ENCODE measurements at regions not wholly inside any gene's neighbourhood (a gene's known extent, or its start where the extent isn't known, plus 50 kb on each side); places are given as distances from the start of the nearest gene placed in this dataset.
"Not testable (repeated sequence)": the region's sequence is repeated elsewhere in the genome, so short reads cannot be mapped to it uniquely, and the experiment has no call there.

DNA sequence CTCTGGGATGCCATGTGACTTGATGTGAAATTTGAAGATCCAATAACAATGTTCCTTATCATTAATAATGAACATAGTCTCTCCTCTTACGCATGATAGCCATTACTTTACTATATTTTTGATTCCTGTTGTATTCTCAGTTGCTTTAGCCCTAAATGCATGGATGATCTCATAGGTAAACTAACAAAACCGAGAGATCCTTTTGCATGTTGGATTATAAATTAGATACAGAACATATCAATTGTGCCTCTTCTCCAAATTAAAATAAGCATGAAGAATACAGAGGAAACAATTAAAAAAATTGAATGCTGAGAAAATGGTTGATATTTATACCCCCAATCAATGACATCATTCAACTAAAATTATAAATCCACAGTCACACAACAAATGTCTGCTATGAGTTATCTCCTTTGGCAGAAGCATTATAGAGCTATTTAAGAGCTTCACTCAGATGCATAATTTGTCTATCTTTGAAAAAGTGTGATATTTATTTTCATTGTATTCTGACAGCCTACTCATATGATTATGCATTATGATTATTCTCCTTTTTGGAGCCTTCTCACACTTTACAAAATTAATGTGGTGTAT, 386.4 kb upstream of the STXBP6 start:
- DNase-seq: no peak

- DNase-seq: no peak
These were observed 381.5 kb upstream of the STXBP6 start for GRCh38 chr14:25431211-25432076.

- DNase-seq: no peak
These were observed 380.9 kb upstream of the STXBP6 start for GRCh38 chr14:25430808-25431207.

GRCh38 chr14:25412998-25413397, 363.1 kb upstream of the STXBP6 start:
- DNase-seq: no peak

GRCh38 chr14:25411781-25412757, 362.1 kb upstream of the STXBP6 start:
- no peak for DNase-seq

GRCh38 chr14:25406818-25407217, 356.9 kb upstream of the STXBP6 start:
- DNase-seq: peak; percentile 4

- DNase-seq: peak; percentile 39
These were observed 350.8 kb upstream of the STXBP6 start for GRCh38 chr14:25400607-25401206.

DNA sequence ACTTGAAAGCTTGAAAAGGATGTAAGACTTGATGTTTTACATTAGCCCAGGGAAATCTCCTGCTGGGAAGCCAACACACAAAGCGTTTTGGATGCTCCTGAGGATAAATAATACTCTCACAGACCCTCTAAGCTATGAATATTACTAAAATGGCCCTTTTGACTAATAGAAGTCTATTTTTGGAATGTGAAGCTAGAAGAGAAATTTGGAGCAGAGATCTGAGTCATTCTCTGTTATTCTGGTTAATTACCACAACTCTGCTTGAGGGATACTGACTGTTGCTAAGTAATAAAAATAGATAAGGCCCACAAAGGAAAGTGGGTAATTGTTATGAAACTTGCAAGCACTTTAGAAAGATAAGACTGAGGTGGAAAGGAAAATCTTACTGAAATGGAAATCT, 346.2 kb upstream of the STXBP6 start:
- DNase-seq: no peak

GRCh38 chr14:25394791-25395391, 344.9 kb upstream of the STXBP6 start:
- DNase-seq: no peak

DNA sequence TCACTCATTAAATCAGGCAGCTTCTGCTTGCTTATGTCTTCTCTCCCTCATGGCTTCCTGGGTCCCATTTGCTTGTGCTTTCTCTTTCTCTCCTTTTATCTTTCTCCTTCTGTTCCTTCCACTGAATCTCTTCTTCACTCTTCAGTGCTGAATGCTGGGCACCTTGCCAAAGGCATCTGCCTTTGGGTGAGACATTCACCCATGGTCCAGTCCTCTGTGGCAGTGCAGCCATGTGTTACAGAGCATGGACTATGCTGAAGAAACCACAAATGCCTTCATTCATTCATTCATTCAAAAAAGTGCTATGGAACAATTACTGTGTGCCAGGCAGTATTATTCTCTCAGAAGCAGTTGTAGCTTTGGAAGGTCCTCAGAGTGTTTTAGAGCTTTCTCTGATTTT, 344.4 kb upstream of the STXBP6 start:
- no peak for DNase-seq

DNA sequence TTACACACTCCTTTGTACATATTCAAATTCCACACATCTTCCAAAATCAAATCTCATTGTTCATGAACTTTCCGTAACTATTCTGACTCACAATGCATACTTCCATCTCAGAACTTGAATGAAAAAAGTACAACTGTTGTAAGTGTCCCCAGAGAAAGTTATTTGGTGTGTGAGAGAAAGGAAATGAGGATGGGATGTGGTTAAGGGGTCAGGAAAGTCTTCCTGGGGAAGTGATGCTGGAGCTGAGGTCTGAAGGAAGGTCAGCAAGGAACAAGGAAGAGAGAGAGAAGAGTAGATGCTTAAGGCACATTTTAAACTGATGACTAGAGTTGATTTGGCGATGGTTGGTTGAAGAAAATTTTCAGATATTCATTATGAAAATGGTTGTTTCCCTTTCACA, 340.0 kb upstream of the STXBP6 start:
- DNase-seq: no peak

GRCh38 chr14:25381498-25381897, 331.6 kb upstream of the STXBP6 start:
- no peak for DNase-seq

- no peak for DNase-seq
These were observed 325.7 kb upstream of the STXBP6 start for GRCh38 chr14:25375639-25376038.

DNA sequence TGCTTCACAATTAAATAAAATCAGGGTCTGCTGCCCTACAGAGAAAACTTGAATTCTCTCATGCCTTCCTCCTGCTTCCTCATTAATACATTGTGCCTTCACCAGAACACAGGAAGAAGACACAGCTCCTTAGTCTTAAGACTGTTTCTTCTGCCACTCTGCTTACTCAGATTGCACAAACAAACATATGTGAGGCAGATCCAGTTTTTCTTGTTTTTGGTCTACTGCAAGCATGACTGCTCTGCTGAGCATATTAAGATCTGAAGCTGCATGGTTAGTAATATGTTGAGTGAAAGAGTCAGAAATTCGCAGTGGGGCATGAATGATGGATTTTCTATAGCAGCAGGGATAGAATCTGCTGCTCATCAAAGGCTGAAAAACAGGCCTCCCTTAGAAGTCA, 321.1 kb upstream of the STXBP6 start:
- DNase-seq: no peak

GRCh38 chr14:25370057-25370456, 320.1 kb upstream of the STXBP6 start:
- not testable (repeated sequence) for DNase-seq

- DNase-seq: no peak
These were observed 308.4 kb upstream of the STXBP6 start for GRCh38 chr14:25358330-25358729.

DNA sequence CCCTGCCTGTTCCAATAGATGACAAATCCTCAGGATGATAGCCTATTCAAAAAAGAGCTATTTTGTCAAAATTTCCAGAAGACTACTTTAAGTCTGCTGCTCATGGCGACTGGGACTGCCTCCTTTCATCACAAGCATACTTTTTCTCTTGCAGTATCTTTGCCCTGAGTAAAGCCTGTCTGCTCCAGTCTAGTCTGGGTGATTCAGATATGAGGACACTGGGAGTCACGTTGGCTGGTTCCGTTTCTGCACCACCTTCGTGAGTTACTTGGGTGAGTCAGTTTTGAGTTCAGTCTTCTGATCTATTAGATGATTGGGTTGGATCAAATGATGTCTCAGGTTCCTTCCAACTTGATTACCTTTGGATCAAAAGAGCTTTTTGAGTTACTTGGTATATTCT, 301.3 kb upstream of the STXBP6 start:
- no peak for DNase-seq

DNA sequence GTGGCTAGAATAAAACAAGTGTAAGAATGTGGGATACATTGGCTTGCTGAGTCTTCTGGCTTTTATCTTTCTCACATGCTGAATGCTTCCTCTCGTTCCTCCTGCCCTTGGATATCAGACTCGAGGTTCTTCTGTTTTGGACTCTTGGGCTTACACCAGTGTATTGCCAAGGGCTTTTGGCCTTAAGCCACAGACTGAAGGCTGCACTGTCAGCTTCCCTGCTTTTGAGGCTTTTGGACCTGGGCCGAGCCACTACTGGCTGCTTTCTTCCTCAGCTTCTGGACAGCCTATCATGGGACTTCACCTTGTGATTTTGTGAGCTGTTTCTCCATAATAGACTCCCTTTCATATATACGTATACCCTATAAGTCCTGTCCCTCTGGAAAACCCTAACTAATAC, 300.9 kb upstream of the STXBP6 start:
- no peak for DNase-seq

GRCh38 chr14:25350021-25350420, 300.1 kb upstream of the STXBP6 start:
- no peak for DNase-seq

- no peak for DNase-seq
These were observed 299.3 kb upstream of the STXBP6 start for GRCh38 chr14:25349269-25349668.

DNA sequence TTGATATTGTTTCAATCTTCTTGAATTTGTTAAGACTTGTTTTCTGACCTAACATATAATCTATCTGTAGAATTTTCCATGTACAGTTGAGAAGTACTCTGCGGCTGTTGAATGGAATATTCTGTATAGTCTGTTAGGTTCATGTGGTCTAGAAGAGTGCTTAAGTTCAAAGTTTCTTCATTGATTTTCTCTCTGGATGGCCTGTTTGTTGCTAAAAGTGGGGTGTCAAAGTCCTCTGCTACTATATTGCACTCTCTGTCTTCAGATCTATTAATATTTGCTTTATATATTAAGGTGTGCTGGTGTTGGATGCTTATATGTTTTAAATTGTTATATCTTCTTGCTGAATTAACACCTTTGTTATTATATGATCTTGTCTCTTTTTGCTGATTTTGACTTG, 290.9 kb upstream of the STXBP6 start:
- no peak for DNase-seq

DNA sequence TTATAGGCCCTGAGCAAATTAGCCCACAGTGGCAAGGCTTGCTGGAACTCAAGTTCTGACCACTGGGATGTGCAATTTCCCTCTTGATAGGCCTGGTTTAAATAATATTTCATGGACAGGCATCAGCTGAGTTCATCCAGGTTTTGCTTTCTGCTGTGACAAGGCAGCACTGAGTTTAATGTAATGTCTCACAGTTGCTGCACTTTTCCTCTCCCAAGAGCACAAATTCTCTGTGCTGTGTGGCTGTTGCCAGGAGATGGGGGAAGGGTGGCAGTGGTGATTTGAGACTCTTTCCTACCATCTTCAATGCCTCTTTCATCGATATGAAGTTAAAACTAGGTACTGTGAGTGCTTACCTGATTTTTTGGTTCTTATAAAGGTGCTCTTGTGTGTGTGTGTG, 272.8 kb upstream of the STXBP6 start:
- no peak for DNase-seq

- not testable (repeated sequence) for DNase-seq
These were observed 266.1 kb upstream of the STXBP6 start for GRCh38 chr14:25316007-25316406.

All from CD4-positive, alpha-beta T cell treated with Interleukin-4 for 4 hours (primary cell).